GM18861 (cell line): ENCODE measurements at regions not wholly inside any gene's neighbourhood (a gene's known extent, or its start where the extent isn't known, plus 50 kb on each side); places are given as distances from the start of the nearest gene placed in this dataset.
"Not testable (repeated sequence)": the region's sequence is repeated elsewhere in the genome, so short reads cannot be mapped to it uniquely, and the experiment has no call there.

Source experiments
- ATAC-seq: cut with Tn5 transposase; IDR thresholded peaks from one replicate; pipeline ENCODE4 v1.9.1; 2021; ENCODE audit not compliant: unreplicated experiment

DNA sequence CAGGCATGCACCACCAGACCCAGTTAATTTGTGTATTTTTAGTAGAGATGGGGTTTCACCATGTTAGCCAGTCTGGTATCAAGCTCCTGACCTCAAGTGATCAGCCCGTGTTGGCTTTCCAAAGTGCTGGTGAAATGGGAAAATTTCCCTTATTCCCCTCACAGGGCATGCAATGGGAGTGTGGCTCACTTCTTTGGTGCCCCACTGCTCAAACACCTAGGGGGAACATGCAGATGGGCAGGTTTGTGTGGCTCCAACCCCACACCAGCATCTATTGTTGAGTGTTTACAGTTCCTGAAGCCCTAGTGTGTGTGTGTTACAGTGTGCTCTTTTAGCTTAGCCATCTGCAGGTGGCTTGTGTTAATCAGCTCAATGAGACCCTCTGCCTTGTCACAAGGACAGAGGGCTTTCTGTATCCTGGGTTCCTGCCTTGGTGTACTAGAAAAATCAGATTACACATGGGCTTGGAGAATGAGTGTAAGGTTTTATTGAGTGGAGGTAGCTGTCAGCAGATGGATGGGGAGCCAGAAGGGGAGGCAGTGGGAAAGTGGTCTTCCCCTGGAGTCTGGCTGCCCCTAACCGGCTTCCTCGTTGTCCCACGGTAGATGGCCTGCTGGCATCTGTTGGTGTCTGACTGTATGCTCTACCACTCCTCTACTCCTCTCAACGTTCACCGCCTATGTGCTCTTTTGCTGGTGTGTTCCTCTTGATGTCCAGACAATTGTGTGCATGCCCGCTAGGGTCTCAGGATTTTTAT, 248.1 kb upstream of the CBLB start:
- no peak for ATAC-seq

DNA sequence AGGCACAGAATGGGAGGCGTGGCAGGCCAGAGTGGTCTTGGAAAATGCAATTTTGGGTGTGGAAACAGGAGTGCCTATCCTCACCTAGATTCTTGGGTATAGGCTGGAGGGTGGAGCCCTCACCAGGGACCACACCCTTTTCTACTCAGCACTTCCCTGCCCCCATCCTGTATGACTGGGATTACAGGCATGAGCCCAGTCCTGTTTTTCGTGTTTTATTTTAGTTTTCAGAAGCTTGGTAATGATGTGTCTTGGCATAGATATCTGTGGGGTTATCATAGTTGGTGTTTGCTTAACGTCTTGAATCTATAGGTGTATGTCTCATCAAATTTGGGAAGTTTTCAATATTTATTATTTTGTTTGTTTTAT, 248.7 kb upstream of the CBLB start:
- no peak for ATAC-seq

DNA sequence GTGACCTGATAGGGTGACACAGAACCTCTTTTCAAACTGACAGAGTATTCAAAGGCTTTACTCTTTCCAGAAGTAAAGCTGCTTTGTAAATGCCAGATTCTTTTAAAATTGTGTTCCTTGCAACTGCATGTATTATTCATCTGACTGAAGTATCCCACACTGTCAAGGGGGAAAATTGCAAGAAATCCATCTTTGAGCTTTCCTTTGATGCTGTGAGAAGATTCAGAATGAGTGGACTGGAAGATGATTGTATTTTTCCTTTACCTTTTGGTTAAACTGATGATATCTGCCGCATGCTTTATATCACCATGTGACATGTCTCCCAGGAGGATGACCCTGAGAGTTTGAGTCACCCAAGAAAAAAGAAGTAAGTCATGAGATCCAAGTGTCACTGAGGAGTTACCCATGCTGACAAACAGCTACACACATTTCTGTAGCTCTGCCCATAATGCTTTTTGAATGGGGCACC, 250.8 kb upstream of the CBLB start:
- ATAC-seq = peak; percentile 56

DNA sequence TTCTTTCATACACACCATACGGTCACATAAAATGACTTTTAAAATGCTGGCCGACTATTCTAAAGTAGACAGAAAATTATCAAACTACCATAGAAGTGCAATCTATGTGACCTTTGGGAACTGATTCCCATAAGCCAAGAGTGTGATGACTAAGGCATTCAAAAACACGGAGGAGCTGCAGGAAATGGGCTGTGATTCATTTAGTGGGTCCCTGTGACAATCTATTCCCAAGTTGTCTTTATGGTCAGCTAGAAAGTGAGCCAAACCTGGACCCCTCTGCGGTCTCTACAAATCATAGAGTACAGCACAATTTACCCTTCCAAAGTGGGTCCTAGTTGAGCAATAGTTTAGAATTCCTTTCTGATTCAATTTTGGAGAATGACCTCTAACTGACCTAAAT, 251.5 kb upstream of the CBLB start:
- ATAC-seq = no peak

DNA sequence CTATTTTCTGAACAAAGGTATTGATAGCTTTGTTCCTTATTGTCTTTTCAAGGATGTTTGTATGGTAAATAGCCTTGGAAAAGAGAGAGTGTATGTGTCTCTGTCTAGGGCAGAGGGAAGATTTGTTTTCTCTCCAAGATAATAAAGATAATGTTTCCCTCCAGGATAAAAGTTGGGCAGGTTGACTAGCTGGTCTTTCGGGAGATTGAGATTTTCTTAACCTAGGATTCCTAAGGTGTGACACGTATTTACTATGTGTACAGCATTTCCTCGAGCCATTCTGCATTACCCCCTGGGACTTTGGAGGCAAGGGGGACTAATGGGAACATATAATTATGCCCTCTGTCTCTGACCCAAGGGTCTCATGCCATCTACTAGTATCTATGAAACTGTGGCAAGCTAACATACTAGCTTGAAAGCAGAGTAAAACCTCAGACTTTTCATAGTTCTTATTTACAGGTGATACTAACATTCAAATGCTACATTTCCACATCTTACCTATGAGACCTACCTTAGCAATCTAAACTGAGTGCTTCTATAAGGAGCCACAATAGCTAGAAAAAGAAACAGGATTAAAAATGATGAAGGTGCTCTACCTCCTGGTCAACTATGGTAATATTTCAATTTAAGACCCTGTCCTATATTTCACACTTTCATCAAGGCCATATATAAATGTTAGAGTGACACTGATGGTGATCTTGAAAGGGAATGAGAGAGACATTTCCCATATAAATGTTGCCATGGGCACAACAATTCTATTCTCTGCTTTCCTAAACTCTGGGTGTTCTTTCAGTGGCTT, 252.9 kb upstream of the CBLB start:
- ATAC-seq = no peak

DNA sequence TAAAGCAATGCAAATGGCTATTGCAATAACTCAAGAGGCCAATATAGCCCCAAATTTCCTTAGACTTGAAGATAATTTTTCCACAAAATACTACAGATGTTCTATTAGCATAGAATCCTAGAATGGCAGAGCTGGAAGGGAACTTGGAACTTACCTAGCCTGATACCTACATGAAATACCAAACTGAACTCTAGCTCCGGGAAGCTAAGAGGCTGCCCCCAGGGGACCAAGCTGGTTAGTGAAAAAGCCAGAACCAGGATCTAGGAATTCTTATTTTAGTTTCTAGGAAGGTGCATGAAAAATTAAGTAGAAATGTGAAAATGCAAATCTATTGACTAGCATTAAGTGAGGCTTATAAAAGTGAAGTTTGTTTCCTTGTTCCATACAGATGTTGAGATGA, 256.0 kb upstream of the CBLB start:
- no peak for ATAC-seq

DNA sequence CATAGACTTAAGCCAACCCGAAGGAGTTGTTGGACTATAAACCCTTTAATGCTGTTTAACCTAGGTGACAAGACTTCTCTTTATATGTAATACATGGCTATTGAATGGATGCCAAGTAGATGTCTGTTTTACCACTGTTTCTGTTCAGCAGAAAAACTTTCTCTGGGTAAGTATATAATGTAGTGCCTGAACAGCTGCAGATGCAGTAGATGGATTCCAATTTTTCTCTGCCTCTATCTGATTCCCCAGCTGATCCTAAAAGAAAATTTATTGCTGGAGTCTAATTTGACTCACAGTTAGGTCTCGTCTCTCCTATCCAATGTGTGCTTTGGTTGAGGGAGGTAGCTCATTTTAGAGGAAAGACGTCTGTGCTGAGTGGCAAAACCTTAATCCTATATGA, 256.5 kb upstream of the CBLB start:
- ATAC-seq = no peak

DNA sequence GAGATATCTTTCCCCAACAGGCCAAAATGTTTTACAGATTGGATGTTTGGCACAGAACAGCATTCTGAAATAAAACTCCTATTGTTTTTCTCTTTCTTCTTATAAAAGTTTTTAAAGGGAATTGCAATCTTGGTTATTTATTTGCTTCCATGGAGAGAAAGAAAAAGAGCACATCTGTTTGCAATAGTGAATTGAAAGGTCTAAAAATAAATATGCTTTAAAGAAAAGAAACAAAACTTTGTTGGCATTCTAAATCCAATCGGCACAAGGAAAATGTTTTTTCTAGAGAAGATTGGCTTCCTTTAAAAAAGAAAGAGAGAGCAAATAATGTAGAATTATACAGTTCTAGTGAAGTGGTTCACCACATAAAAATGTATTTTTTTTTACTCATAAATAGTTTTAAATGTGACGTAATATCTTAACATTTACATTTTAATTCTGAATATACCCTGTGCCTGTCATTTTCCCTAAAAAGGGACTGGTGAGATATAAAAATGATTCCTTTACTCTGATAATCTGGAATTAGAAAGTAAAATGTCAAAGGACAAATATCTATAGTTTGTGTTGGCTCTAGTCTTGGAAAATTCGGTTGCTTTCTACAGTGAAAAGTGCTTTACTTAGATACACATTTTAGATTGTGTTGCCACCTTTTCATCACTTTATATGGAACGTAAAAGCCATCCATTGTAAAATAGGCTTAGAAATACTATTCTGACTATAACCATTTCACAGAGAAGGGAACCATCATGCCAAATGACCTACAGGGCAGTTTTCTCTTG, 257.4 kb upstream of the CBLB start:
- ATAC-seq = no peak

DNA sequence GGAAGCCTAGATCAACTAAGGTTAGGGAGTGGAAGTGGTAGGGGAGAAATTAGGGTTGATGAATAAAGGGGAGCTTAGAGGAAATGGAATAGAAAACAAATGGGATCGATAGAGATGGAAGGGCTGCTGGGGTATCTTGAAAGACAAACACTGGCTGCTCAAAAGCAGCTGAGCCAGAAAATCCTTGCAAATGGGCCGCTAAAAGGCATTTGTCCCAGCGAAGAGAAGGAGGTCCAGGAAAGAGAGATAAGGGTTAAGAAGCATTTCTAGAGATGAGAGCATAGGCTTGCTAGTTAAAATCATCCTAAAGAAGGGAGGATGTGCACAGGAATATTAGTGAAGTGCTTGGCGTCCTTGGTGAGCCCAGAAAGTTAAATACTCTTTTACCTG, 258.0 kb upstream of the CBLB start:
- no peak for ATAC-seq

DNA sequence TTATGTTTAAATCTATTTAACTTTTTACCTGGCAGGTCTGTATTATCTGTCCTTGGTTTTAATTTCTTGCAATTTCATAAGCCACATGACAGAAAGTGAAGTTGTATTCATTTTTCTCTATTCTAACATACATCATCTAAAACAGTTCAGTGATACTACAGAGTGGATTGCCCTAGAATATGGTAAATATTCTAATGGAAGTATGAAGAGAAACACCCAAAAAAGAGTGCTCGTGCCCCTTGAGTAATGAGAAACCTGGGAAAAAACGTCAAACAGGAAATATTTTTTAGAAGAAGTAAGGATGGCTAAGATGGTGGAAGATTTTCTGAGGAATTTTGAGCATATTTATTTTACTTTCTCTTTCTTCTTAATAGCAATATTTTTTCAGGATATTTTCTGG, 261.1 kb upstream of the CBLB start:
- ATAC-seq = no peak

DNA sequence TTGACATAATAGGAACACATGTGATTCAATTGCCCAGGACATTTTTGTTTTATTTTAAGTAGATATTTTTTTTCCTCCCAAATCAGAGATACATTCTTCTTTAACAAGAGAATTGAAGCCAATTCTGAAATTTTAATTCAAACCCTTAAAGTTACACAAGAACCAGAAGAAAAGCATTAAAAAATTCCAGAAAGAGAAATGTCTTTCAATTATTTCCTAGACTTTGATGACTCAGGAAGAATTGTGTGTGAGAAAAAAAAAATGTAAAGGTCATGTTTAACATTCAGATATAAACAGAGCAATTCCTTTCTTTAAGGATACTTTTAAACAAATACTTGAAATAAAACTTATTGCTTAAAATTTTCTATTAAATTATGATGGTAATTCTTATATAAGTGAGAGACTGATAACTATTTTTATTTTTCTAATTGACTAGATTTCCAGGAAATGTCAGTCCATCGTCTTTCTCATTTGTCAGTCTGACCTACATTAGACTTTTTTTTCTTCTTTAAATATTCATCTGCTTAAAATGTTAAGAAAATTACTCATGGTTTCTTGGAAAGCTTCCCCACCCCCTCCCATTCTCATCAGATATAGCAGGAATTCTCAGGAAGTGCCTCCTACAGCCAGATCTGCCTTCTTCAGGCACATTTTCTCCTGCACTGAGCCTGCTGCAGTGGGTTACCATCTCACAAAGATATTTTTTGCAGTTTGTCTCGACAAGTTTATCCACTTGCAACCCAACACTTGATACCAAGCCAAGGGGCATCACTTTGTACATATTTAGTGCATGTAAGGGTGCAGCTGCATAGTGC, 261.8 kb upstream of the CBLB start:
- no peak for ATAC-seq

DNA sequence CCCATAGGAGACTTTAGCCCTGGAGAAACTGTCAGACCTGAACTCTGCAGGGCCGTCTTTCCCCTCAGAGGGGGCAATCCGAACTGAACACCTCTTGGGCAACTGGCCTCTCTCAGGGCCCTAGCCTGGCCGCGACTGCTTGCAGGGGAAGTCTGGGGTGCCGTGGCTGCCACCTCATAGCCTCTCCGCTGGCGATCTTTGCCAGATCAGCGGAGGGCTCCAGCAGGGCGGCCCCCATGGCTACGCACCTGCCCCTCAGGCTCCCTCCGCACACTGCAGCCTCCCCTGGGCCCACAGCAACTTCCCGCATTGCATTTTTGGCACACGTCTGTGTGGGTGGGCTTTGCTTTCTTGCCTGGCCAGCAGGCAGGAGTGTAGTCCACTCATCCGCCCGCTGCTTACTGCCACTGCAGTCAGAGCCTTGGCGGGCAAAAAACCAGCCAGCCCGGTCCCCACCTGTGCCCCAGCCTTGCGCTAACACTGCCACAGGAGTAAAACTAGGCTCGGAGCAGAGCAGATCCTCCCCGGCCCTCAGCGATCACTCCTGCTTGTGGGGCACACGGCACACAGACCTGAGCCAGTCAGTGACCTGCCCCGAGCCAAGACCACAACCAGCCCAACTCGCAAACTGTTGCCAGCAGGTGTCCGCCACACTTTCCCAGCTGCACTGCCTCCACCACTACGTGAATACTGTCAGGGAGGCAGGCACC, 266.8 kb upstream of the CBLB start:
- no peak for ATAC-seq

DNA sequence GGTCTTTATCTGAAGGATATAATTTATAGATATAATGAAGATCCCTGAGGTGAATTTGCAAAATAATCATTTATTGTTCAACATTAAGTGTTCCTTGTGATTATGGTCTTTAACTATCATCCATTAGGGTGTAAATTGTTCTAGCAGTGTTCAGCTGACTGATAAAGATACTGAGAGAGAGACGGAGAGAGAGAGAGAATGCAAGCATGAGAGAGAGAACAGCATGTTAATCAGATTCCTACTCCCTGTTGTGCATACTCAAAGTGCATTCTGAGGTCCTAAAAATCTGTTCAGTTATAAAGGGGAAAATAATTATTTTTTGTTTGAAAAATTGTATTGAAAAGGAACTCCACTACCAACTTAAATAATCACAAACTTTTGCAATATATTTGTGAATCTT, 271.0 kb upstream of the CBLB start:
- no peak for ATAC-seq

DNA sequence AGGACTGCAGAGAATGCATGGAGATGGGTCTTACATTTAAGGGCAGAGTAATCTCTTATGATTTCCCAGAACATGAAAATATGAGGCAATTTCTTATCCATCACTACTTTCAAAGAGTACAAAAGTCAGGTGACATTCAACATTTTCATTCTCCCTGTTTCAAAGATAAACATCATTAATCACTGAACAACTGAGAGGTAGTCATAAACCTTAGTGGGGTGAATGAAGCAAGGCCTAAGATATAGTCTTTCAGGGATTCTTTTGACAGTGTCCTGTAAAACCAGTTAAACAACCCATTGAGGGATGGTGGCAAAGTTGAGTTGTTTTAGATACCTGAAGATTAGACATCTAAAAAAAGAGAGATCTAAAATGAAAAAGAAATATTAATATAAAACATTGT, 271.6 kb upstream of the CBLB start:
- no peak for ATAC-seq

DNA sequence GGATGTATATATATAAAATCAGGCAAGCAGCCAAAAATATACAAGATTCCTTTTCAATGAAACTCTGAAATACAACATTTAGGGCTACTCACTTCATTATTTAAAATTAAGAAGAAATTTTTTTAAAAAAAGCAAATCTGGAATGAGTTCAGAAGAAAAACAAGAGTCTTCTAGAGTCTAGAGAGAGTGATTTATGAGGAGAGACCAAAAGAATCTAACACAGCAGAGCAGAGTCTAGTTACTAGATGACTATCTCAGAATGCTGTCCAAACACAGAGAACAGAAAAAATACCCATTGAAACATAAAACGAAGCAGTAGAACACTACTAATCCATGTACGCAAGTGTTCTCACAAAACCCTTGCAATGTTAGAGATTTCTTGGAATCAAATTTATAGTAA, 275.2 kb upstream of the CBLB start:
- ATAC-seq = no peak

DNA sequence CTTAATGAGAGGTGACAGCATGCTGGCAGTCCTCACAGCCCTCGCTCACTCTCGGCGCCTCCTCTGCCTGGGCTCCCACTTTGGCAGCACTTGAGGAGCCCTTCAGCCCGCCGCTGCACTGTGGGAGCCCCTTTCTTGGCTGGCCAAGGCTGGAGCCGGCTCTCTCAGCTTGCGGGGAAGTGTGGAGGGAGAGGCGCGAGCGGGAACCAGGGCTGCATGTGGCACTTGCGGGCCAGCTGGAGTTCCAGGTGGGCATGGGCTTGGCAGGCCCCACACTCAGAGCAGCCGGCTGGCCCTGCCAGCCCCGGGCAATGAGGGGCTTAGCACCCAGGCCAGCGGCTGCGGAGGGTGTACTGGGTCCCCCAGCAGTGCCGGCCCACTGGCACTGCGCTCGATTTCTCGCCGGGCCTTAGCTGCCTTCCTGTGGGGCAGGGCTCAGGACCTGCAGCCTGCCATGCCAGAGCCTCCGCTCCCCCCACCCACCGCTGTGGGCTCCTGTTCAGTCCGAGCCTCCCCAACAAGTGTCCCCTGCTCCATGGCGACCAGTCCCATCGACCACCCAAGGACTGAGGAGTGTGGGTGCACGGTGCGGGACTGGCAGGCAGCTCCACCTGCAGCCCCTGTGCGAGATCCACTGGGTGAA, 279.7 kb upstream of the CBLB start:
- not testable (repeated sequence) for ATAC-seq

DNA sequence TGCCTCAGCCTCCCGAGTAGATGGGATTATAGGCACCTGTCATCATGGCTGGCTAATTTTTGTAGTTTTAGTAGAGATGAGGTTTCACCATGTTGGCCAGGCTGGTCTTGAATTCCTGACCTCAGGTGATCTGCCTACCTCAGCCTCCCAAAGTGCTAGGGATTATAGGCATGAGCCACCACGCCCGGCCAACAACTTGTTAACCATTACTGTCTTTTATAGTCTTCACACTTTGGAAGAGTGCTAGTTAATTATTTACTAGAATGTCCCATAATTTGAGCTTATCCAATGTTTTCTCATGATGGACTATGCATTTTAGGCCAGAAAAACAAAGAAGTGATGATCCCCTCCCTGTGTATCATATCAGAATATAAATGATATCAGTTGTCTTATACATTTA, 288.6 kb upstream of the CBLB start:
- no peak for ATAC-seq

DNA sequence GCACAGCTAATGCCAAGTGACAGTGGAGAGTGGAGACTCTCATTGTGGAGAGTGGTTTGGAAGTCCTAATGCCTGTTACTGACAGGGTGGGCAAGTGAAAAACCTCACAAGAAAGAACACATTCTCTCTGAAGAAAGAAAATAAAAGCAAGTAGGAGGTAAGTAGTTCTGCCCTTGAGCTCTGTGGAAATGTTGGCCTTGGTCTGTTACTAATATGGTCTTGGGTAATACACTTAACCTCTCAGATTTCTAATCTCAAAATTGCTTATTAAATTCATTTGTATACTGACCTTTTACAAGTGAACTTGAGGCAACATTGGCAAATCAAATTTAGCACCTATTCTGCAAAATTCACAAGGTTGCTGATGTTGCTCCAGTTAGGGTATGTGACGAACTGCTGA, 291.6 kb upstream of the CBLB start:
- ATAC-seq = no peak

DNA sequence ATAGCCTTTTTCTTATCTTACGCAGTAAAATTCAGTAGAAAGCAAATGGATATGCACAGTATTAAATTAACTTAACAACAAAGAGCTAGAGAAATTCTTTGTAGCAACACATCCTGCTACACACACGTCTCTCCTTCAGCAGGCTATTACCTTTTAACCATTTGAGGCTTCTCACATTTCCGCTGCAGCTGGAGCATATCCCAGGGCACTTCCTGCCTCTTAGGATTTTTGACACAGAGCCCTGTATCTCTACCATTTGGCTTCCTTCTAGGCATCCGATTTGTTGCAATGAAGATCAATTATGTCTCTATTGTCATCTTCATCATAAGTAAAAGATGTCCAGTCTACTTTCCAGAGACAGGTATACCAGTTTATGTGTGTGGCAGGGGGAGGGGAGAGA, 292.4 kb upstream of the CBLB start:
- no peak for ATAC-seq

DNA sequence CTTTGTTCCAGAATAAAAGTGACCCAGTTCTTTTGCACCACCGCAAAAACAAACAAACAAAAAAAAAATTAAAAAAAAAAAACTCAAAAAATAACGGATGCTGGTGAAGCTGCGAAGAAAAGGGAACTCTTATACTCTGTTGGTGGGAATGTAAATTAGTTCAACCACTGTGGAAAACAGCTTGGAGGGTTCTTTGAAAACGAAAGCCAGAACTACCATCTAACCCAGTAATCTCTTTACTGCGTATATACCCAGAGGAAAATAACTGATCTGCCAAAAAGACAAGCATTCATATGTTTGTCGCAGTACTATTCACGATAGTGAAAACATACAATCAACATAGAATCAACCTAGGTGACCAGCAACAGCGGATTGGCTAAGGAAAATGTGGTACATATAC, 298.9 kb upstream of the CBLB start:
- no peak for ATAC-seq
